SK-N-SH (cell line): ENCODE measurements at regions not wholly inside any gene's neighbourhood (a gene's known extent, or its start where the extent isn't known, plus 50 kb on each side); places are given as distances from the start of the nearest gene placed in this dataset.

Source experiments
- CTCF ChIA-PET: fragments of 300-600, 350-600 bp; formaldehyde crosslinking; extraction: SDS; loops from one replicate; lab custom pipeline; 2021; lab: Yijun Ruan, JAX
- POLR2A ChIA-PET: fragments of 350-600 bp; sonication (Branson Sonifier 250); formaldehyde crosslinking; extraction: SDS; loops from one replicate; lab custom pipeline; 2020; ENCODE audit warnings: antibody characterized with exemption, inconsistent platforms; lab: Yijun Ruan, JAX
- DNase-seq: peaks from one replicate; pipeline ENCODE4 v3.0.0; 2012
- H2AFZ ChIP-seq: fragments of 200-600 bp; sonication (generic); 2 replicates; pipeline ENCODE4 v1.8.1; 2016; ENCODE audit warnings: antibody characterized with exemption, mild to moderate bottlenecking, low read depth
- H3F3A ChIP-seq: fragments of 200-600 bp; sonication (generic); replicated peaks from 2 replicates; pipeline ENCODE3; 2016; ENCODE audit warnings: antibody characterized with exemption, mild to moderate bottlenecking; ENCODE audit not compliant: insufficient read depth
- H3K27ac ChIP-seq, 2 experiments: fragments of 200-500 bp in 1 of 2; fragments of 200-600 bp in 1 of 2; sonication (Bioruptor generic) in 1 of 2; sonication (generic), shearing (Covaris generic) in 1 of 2; 2 replicates each; pipeline versions ENCODE4 v1.5.1 to v1.6.1; 2014 to 2016; ENCODE audit warnings: low read depth in 2 of 2, inconsistent platforms in 1 of 2, low read length in 1 of 2, mild to moderate bottlenecking in 1 of 2, mixed read lengths in 1 of 2
- H3K27me3 ChIP-seq: fragments of 200-600 bp; sonication (generic), shearing (Covaris generic); 2 replicates; pipeline ENCODE4 v1.6.1; 2016; ENCODE audit warnings: mixed run types; ENCODE audit not compliant: insufficient read depth
- H3K36me3 ChIP-seq, 2 experiments: fragments of 200-500 bp in 1 of 2; fragments of 200-600 bp in 1 of 2; sonication (Bioruptor generic) in 1 of 2; sonication (generic) in 1 of 2; replicated peaks in 1 of 2; 2 replicates each; pipeline versions ENCODE3 to v1.5.1; 2014 to 2016; ENCODE audit warnings: low read length in 1 of 2, mild to moderate bottlenecking in 1 of 2; ENCODE audit not compliant: insufficient read depth in 2 of 2, control insufficient read depth in 1 of 2
- H3K4me1 ChIP-seq, 2 experiments: fragments of 200-500 bp in 1 of 2; fragments of 200-600 bp in 1 of 2; sonication (Bioruptor generic) in 1 of 2; sonication (generic), shearing (Covaris generic) in 1 of 2; 2 replicates each; pipeline versions ENCODE4 v1.5.1 to v1.6.1; 2014 to 2016; ENCODE audit warnings: low read depth in 1 of 2, low read length in 1 of 2, mixed run types in 1 of 2; ENCODE audit not compliant: insufficient read depth in 2 of 2, control insufficient read depth in 1 of 2
- H3K4me2 ChIP-seq: fragments of 200-600 bp; sonication (generic), shearing (Covaris generic); 2 replicates; pipeline ENCODE4 v1.6.1; 2017; ENCODE audit warnings: mixed run types
- H3K4me3 ChIP-seq, 2 experiments: fragments of 200-500 bp in 1 of 2; fragments of 200-600 bp in 1 of 2; sonication (Bioruptor generic) in 1 of 2; sonication (generic), shearing (Covaris generic) in 1 of 2; 2 replicates each; pipeline versions ENCODE4 v1.5.1 to v1.8.1; 2014 to 2016; ENCODE audit warnings: low read depth in 2 of 2, inconsistent platforms in 1 of 2, low read length in 1 of 2, mild to moderate bottlenecking in 1 of 2, mixed read lengths in 1 of 2, moderate library complexity in 1 of 2
- H3K79me2 ChIP-seq: fragments of 200-600 bp; sonication (generic); 2 replicates; pipeline ENCODE4 v1.8.1; 2017; ENCODE audit warnings: mild to moderate bottlenecking; ENCODE audit not compliant: insufficient read depth
- H3K9ac ChIP-seq: fragments of 200-600 bp; sonication (generic); 2 replicates; pipeline ENCODE4 v1.6.1; 2017; ENCODE audit warnings: mixed run types
- H3K9me2 ChIP-seq: fragments of 200-600 bp; sonication (generic); 2 replicates; pipeline ENCODE4 v1.6.1; 2017; ENCODE audit warnings: mixed run types
- H3K9me3 ChIP-seq: fragments of 200-600 bp; sonication (generic); 2 replicates; pipeline ENCODE4 v1.6.1; 2017; ENCODE audit warnings: mixed run types, mild to moderate bottlenecking, moderate library complexity
- H4K20me1 ChIP-seq: fragments of 200-600 bp; sonication (generic); 2 replicates; pipeline ENCODE4 v1.6.1; 2017; ENCODE audit warnings: mild to moderate bottlenecking, mixed run types; ENCODE audit not compliant: insufficient read depth
- CHD2 ChIP-seq: fragments of 150-350 bp; IDR thresholded peaks from 2 replicates; pipeline ENCODE4 v1.6.1; 2018; ENCODE audit warnings: low read length; ENCODE audit not compliant: partially characterized antibody
- EP300 ChIP-seq, 2 experiments: IDR thresholded peaks; 2 replicates each; pipeline versions ENCODE4 v1.4.0 to v1.6.1; 2012; ENCODE audit warnings: borderline replicate concordance in 1 of 2, low read depth in 1 of 2, low read length in 1 of 2
- EZH2phosphoT487 ChIP-seq: fragments of 200-600 bp; sonication (generic); IDR thresholded peaks from 2 replicates; pipeline ENCODE4 v1.6.1; 2017; ENCODE audit warnings: low read depth, mixed run types, mild to moderate bottlenecking, antibody characterized with exemption, moderate library complexity, borderline replicate concordance
- FOXJ3 ChIP-seq: sonication (generic); formaldehyde crosslinking; IDR thresholded peaks from 2 replicates; pipeline ENCODE4 v1.5.1; 2020; ENCODE audit warnings: mild to moderate bottlenecking, missing genetic modification reagents
- GATA2 ChIP-seq: sonication (generic); formaldehyde crosslinking; IDR thresholded peaks from 2 replicates; pipeline ENCODE4 v1.5.0; 2020; ENCODE audit warnings: mild to moderate bottlenecking, missing genetic modification reagents
- MAX ChIP-seq: IDR thresholded peaks from 2 replicates; pipeline ENCODE4 v1.4.0; 2012; ENCODE audit warnings: low read depth
- NFIC ChIP-seq: IDR thresholded peaks from 2 replicates; pipeline ENCODE4 v1.4.0; 2012; ENCODE audit warnings: borderline replicate concordance
- POLR2AphosphoS5 ChIP-seq: IDR thresholded peaks from 2 replicates; pipeline ENCODE4 v1.6.1; 2012; ENCODE audit warnings: low read depth, low read length
- RAD21 ChIP-seq: IDR thresholded peaks from 2 replicates; pipeline ENCODE4 v1.6.1; 2012; ENCODE audit warnings: mild to moderate bottlenecking, low read length
- RXRA ChIP-seq: IDR thresholded peaks from 2 replicates; pipeline ENCODE4 v1.4.0; 2012; ENCODE audit warnings: low read depth, mild to moderate bottlenecking, borderline replicate concordance
- SIN3A ChIP-seq: IDR thresholded peaks from 2 replicates; pipeline ENCODE4 v1.6.1; 2012; ENCODE audit warnings: low read depth, mild to moderate bottlenecking, low read length, moderate library complexity, borderline replicate concordance
- SMC3 ChIP-seq: IDR thresholded peaks from 2 replicates; pipeline ENCODE4 v1.6.1; 2012; ENCODE audit warnings: low read depth, low read length, improper control_type of control experiment
- YY1 ChIP-seq: IDR thresholded peaks from 2 replicates; pipeline ENCODE4 v1.4.0; 2012; ENCODE audit warnings: low read depth, mild to moderate bottlenecking
- WGBS: methylation state at CpG from one replicate; pipeline ENCODE4 v1.1.6; 2017; ENCODE audit warnings: low lambda C conversion rate; 5-methylcytosine and 5-hydroxymethylcytosine counted together
- TF ChIP-seq, protein P1 (sequence below): IDR thresholded peaks from 2 replicates; pipeline ENCODE4 v1.4.0; 2012; ENCODE audit warnings: low read depth, borderline replicate concordance
- TF ChIP-seq, protein P2 (sequence below): fragments of 200-600 bp; sonication (generic); IDR thresholded peaks from 2 replicates; pipeline ENCODE4 v1.6.1; 2017; ENCODE audit warnings: antibody characterized with exemption, mild to moderate bottlenecking, moderate library complexity
- TF ChIP-seq, protein P3 (sequence below): IDR thresholded peaks from 2 replicates; pipeline ENCODE4 v1.6.1; 2012; ENCODE audit warnings: mild to moderate bottlenecking, low read depth, low read length, moderate library complexity

DNA sequence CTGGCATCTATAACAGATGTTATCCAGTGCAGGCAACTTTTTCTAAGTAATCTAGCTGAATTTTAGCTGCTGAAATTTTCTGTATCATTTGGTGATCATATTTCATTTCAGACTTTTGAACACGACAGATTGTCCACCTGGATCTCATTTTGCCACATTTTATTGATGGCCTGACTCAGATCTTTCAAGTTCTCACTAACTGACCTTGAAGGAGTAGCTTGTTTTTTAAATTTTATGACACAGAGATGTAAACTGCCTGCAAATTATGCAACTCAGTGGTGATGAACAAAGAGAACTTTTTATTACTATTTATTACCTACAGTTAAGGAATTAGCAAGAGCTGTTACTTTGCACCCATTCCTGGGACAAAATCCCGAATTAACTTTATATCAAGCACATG is 366.4 kb downstream of the PAX1 start:
- 2% methylated on average over 2 of the region's 2 CpGs for WGBS
- POLR2A ChIA-PET, result no interaction called here

More for the DNA sequence above, 366.4 kb downstream of the PAX1 start:
- Histone ChIP-seq H3K27me3 (no peaks in the 10 kb centered on the region), H3K9ac (no peak overlapping the region), H3K79me2 (no peaks in the 10 kb centered on the region), H2AFZ (no peak overlapping the region), H3K36me3 (no peaks in the 10 kb centered on the region), H3K9me2 (no peaks in the 10 kb centered on the region), H3F3A (no peaks in the 10 kb centered on the region), H3K4me3 (no peak overlapping the region), H3K4me1 (no peaks in the 10 kb centered on the region), H3K4me2 (no peak overlapping the region), H4K20me1 (no peaks in the 10 kb centered on the region), H3K9me3 (no peaks in the 10 kb centered on the region; the same call in 1 of the 2 replicates), H3K27ac (no peak overlapping the region)
- CTCF ChIA-PET, result no interaction called here
- no peak for DNase-seq
- TF ChIP-seq POLR2AphosphoS5 (no peak), FOXJ3 (no peak), CHD2 (no peak), EZH2phosphoT487 (no peak), SMC3 (no peak), GATA2 (CRISPR knock-in tag) (no peak), SIN3A (no peak), EP300 (IDR thresholded peaks at IDR 0.05; ENCODE audit: borderline replicate concordance in 1 of 2, low read depth in 1 of 2, low read length in 1 of 2) (no peak), RAD21 (no peak), MAX (no peak), NFIC (no peak), YY1 (no peak), RXRA (no peak)
- TF ChIP-seq, protein P1, sequence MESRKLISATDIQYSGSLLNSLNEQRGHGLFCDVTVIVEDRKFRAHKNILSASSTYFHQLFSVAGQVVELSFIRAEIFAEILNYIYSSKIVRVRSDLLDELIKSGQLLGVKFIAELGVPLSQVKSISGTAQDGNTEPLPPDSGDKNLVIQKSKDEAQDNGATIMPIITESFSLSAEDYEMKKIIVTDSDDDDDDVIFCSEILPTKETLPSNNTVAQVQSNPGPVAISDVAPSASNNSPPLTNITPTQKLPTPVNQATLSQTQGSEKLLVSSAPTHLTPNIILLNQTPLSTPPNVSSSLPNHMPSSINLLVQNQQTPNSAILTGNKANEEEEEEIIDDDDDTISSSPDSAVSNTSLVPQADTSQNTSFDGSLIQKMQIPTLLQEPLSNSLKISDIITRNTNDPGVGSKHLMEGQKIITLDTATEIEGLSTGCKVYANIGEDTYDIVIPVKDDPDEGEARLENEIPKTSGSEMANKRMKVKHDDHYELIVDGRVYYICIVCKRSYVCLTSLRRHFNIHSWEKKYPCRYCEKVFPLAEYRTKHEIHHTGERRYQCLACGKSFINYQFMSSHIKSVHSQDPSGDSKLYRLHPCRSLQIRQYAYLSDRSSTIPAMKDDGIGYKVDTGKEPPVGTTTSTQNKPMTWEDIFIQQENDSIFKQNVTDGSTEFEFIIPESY, result no peak
- TF ChIP-seq, protein P2, sequence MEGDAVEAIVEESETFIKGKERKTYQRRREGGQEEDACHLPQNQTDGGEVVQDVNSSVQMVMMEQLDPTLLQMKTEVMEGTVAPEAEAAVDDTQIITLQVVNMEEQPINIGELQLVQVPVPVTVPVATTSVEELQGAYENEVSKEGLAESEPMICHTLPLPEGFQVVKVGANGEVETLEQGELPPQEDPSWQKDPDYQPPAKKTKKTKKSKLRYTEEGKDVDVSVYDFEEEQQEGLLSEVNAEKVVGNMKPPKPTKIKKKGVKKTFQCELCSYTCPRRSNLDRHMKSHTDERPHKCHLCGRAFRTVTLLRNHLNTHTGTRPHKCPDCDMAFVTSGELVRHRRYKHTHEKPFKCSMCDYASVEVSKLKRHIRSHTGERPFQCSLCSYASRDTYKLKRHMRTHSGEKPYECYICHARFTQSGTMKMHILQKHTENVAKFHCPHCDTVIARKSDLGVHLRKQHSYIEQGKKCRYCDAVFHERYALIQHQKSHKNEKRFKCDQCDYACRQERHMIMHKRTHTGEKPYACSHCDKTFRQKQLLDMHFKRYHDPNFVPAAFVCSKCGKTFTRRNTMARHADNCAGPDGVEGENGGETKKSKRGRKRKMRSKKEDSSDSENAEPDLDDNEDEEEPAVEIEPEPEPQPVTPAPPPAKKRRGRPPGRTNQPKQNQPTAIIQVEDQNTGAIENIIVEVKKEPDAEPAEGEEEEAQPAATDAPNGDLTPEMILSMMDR, result no peak
- TF ChIP-seq, protein P3, sequence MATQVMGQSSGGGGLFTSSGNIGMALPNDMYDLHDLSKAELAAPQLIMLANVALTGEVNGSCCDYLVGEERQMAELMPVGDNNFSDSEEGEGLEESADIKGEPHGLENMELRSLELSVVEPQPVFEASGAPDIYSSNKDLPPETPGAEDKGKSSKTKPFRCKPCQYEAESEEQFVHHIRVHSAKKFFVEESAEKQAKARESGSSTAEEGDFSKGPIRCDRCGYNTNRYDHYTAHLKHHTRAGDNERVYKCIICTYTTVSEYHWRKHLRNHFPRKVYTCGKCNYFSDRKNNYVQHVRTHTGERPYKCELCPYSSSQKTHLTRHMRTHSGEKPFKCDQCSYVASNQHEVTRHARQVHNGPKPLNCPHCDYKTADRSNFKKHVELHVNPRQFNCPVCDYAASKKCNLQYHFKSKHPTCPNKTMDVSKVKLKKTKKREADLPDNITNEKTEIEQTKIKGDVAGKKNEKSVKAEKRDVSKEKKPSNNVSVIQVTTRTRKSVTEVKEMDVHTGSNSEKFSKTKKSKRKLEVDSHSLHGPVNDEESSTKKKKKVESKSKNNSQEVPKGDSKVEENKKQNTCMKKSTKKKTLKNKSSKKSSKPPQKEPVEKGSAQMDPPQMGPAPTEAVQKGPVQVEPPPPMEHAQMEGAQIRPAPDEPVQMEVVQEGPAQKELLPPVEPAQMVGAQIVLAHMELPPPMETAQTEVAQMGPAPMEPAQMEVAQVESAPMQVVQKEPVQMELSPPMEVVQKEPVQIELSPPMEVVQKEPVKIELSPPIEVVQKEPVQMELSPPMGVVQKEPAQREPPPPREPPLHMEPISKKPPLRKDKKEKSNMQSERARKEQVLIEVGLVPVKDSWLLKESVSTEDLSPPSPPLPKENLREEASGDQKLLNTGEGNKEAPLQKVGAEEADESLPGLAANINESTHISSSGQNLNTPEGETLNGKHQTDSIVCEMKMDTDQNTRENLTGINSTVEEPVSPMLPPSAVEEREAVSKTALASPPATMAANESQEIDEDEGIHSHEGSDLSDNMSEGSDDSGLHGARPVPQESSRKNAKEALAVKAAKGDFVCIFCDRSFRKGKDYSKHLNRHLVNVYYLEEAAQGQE, result no peak
